ENCODE measurements at regions not wholly inside any gene's neighbourhood (a gene's known extent, or its start where the extent isn't known, plus 50 kb on each side); places are given as distances from the start of the nearest gene placed in this dataset.

GRCh38 chr3:88225326-88226008 is 75.7 kb downstream of the C3orf38 start:
- TF ChIP-seq MYC (IDR thresholded peaks at IDR 0.05; ENCODE audit: low read depth, low read length) (no peak), MAX (IDR thresholded peaks at IDR 0.05; ENCODE audit: low read depth, low read length) (no peak), POLR2A (IDR thresholded peaks at IDR 0.05; ENCODE audit: extremely low read depth, insufficient read length) (no peak)
- TF ChIP-seq, protein P1, sequence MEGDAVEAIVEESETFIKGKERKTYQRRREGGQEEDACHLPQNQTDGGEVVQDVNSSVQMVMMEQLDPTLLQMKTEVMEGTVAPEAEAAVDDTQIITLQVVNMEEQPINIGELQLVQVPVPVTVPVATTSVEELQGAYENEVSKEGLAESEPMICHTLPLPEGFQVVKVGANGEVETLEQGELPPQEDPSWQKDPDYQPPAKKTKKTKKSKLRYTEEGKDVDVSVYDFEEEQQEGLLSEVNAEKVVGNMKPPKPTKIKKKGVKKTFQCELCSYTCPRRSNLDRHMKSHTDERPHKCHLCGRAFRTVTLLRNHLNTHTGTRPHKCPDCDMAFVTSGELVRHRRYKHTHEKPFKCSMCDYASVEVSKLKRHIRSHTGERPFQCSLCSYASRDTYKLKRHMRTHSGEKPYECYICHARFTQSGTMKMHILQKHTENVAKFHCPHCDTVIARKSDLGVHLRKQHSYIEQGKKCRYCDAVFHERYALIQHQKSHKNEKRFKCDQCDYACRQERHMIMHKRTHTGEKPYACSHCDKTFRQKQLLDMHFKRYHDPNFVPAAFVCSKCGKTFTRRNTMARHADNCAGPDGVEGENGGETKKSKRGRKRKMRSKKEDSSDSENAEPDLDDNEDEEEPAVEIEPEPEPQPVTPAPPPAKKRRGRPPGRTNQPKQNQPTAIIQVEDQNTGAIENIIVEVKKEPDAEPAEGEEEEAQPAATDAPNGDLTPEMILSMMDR (IDR thresholded peaks at IDR 0.05; ENCODE audit: low read depth, low read length): no peak
- no peak for DNase-seq (ENCODE audit: low read depth)
- H3K4me3 ChIP-seq (ENCODE audit: low read depth, low read length): no peak overlapping the region

GRCh38 chr3:88226910-88227309 is 77.2 kb downstream of the C3orf38 start:
- H3K4me3 ChIP-seq (ENCODE audit: low read depth, low read length): no peak overlapping the region
- DNase-seq (ENCODE audit: low read depth): no peak
- TF ChIP-seq MYC (IDR thresholded peaks at IDR 0.05; ENCODE audit: low read depth, low read length) (no peak), MAX (IDR thresholded peaks at IDR 0.05; ENCODE audit: low read depth, low read length) (no peak)

DNA sequence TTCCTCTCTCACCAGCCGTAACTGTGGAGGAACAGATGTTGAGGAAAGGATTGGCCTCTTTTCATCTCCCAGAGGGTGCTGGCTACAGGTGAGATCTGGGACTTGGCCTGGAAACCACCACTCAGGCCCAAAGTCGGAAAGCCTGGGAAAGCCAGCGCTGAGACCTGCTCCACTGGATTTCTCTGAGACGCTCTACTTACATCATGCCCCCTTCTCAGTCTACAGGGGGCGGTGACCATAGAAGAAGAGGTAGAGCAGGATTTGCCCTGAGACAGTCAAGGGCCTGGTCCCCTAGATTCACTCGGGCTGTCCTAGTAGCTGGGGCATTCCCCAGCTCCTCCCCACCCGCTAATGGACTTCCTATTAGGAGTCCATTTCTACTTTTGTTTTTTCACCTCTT is 80.9 kb downstream of the C3orf38 start:
- no peak for DNase-seq (ENCODE audit: low read depth)
- TF ChIP-seq POLR2A (IDR thresholded peaks at IDR 0.05; ENCODE audit: extremely low read depth, insufficient read length) (no peak), MAX (IDR thresholded peaks at IDR 0.05; ENCODE audit: low read depth, low read length) (no peak), MYC (IDR thresholded peaks at IDR 0.05; ENCODE audit: low read depth, low read length) (no peak)
- TF ChIP-seq, protein P1 (IDR thresholded peaks at IDR 0.05; ENCODE audit: low read depth, low read length): no peak
- no peak overlapping the region for H3K4me3 ChIP-seq (ENCODE audit: low read depth, low read length)

DNA sequence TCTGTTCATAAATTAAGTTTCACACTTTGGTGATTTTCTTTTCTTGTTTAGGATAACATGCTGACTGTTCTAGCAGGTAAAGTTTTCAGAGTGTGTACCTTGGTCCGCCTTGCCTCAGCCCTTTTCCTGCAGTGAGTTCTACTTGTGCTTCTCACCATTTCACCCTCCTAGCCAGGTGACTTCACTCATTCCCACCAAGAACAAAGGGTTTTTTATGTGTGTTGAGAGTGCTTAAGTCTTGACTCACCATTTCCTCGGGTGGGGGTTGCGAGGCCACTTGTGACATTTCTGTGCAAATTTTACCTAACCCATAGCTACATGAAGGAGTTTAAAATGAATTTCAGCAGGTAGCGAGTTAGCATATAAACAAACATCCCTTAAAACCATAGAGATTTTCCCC is 81.4 kb downstream of the C3orf38 start:
- H3K4me3 ChIP-seq (ENCODE audit: low read depth, low read length): no peak overlapping the region
- no peak for TF ChIP-seq MYC (IDR thresholded peaks at IDR 0.05; ENCODE audit: low read depth, low read length)
- TF ChIP-seq, protein P1 (IDR thresholded peaks at IDR 0.05; ENCODE audit: low read depth, low read length): no peak
- no peak for TF ChIP-seq POLR2A (IDR thresholded peaks at IDR 0.05; ENCODE audit: extremely low read depth, insufficient read length)
- no peak for TF ChIP-seq MAX (IDR thresholded peaks at IDR 0.05; ENCODE audit: low read depth, low read length)
- no peak for DNase-seq (ENCODE audit: low read depth)

GRCh38 chr3:88231632-88232031 is 81.9 kb downstream of the C3orf38 start:
- TF ChIP-seq, protein P1 (IDR thresholded peaks at IDR 0.05; ENCODE audit: low read depth, low read length): no peak
- TF ChIP-seq MYC (IDR thresholded peaks at IDR 0.05; ENCODE audit: low read depth, low read length) (no peak), MAX (IDR thresholded peaks at IDR 0.05; ENCODE audit: low read depth, low read length) (no peak), POLR2A (IDR thresholded peaks at IDR 0.05; ENCODE audit: extremely low read depth, insufficient read length) (no peak)
- no peak overlapping the region for H3K4me3 ChIP-seq (ENCODE audit: low read depth, low read length)
- no peak for DNase-seq (ENCODE audit: low read depth)

GRCh38 chr3:88235102-88235501 is 85.3 kb downstream of the C3orf38 start:
- TF ChIP-seq, protein P1 (IDR thresholded peaks at IDR 0.05; ENCODE audit: low read depth, low read length): no peak
- TF ChIP-seq POLR2A (IDR thresholded peaks at IDR 0.05; ENCODE audit: extremely low read depth, insufficient read length) (no peak), MAX (IDR thresholded peaks at IDR 0.05; ENCODE audit: low read depth, low read length) (no peak), MYC (IDR thresholded peaks at IDR 0.05; ENCODE audit: low read depth, low read length) (no peak)
- no peak overlapping the region for H3K4me3 ChIP-seq (ENCODE audit: low read depth, low read length)
- no peak for DNase-seq (ENCODE audit: low read depth)

Measured in NB4 (cell line).